ENCODE measurements at regions not wholly inside any gene's neighbourhood (a gene's known extent, or its start where the extent isn't known, plus 50 kb on each side); places are given as distances from the start of the nearest gene placed in this dataset.

- no peaks in the 10 kb centered on the region for H3K9me3 ChIP-seq (ENCODE audit: low read depth)
- no peak overlapping the region for H2AFZ ChIP-seq
- no peak for DNase-seq (ENCODE audit: low spot score)
- no peaks in the 10 kb centered on the region for H3K36me3 ChIP-seq (replicated peaks; ENCODE audit: insufficient read depth, low read depth)
- no peak for TF ChIP-seq EZH2 (IDR thresholded peaks at IDR 0.05; ENCODE audit: borderline replicate concordance)
- TF ChIP-seq CTCF (IDR thresholded peaks at IDR 0.05; ENCODE audit: poor library complexity): no peak
- no peak for TF ChIP-seq EZH2phosphoT487 (IDR thresholded peaks at IDR 0.05; ENCODE audit: low read depth, severe bottlenecking, unreplicated experiment)
- no peaks in the 10 kb centered on the region for H3K9me2 ChIP-seq (replicated peaks; ENCODE audit: insufficient read depth)
- H3K27ac ChIP-seq: no peak overlapping the region
- no peaks in the 10 kb centered on the region for H4K20me1 ChIP-seq (ENCODE audit: insufficient read depth, poor library complexity, severe bottlenecking)
- no peak overlapping the region for H3K4me3 ChIP-seq
- no peak overlapping the region for H3K4me2 ChIP-seq
- H3K27me3 ChIP-seq: no peaks in the 10 kb centered on the region
- H3K4me1 ChIP-seq (ENCODE audit: insufficient read depth): no peaks in the 10 kb centered on the region
- H3K79me2 ChIP-seq: no peaks in the 10 kb centered on the region
Observed at GRCh38 chr9:79847074-79847473, 275.3 kb downstream of the TLE4 start.

GRCh38 chr9:79829566-79830302 lies 258.0 kb downstream of the TLE4 start:
- no peak for TF ChIP-seq EZH2 (IDR thresholded peaks at IDR 0.05; ENCODE audit: borderline replicate concordance)
- WGBS (ENCODE audit: low lambda C conversion rate, missing lambda C conversion rate): 96% methylated on average over 7 of the region's 7 CpGs
- Histone ChIP-seq H3K9me3 (ENCODE audit: low read depth) (no peaks in the 10 kb centered on the region), H4K20me1 (ENCODE audit: insufficient read depth, poor library complexity, severe bottlenecking) (no peaks in the 10 kb centered on the region), H3K4me3 (no peak overlapping the region), H3K4me2 (no peak overlapping the region), H2AFZ (no peak overlapping the region), H3K4me1 (ENCODE audit: insufficient read depth) (no peaks in the 10 kb centered on the region), H3K79me2 (no peaks in the 10 kb centered on the region), H3K27ac (no peak overlapping the region), H3K36me3 (replicated peaks; ENCODE audit: insufficient read depth, low read depth) (no peaks in the 10 kb centered on the region), H3K27me3 (no peaks in the 10 kb centered on the region), H3K9me2 (replicated peaks; ENCODE audit: insufficient read depth) (no peaks in the 10 kb centered on the region)
- no peak for DNase-seq (ENCODE audit: low spot score)

DNA sequence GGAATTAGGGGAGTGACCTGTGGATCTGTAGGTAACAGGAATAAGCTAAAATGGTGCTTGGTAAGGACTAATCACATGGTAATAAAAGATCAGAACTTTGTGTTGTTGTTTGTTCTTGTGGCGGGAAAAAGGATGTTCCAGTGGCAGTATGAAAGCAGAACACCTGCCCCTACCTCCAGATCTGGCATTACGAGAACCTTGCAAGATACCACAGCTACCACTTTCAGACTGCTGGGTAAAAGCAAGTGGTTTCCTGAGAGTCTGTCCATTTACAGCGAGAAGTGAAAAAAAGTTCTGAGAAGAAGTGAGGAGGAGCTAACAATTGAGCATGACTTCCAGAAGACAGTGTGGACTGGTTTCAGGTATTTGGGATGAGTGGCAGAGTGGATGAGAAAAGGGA lies 252.5 kb downstream of the TLE4 start:
- Histone ChIP-seq H3K4me1 (ENCODE audit: insufficient read depth) (no peaks in the 10 kb centered on the region), H4K20me1 (ENCODE audit: insufficient read depth, poor library complexity, severe bottlenecking) (no peaks in the 10 kb centered on the region), H3K9me2 (replicated peaks; ENCODE audit: insufficient read depth) (no peaks in the 10 kb centered on the region), H3K4me3 (no peak overlapping the region), H3K36me3 (replicated peaks; ENCODE audit: insufficient read depth, low read depth) (no peaks in the 10 kb centered on the region), H3K27me3 (no peaks in the 10 kb centered on the region), H3K9me3 (ENCODE audit: low read depth) (no peaks in the 10 kb centered on the region), H2AFZ (no peak overlapping the region), H3K27ac (no peak overlapping the region), H3K4me2 (no peak overlapping the region), H3K79me2 (no peaks in the 10 kb centered on the region)
- TF ChIP-seq EZH2 (IDR thresholded peaks at IDR 0.05; ENCODE audit: borderline replicate concordance): no peak
- TF ChIP-seq EZH2phosphoT487 (IDR thresholded peaks at IDR 0.05; ENCODE audit: low read depth, severe bottlenecking, unreplicated experiment): no peak
- no peak for TF ChIP-seq CTCF (IDR thresholded peaks at IDR 0.05; ENCODE audit: poor library complexity)
- no peak for DNase-seq (ENCODE audit: low spot score)
- WGBS (ENCODE audit: low lambda C conversion rate, missing lambda C conversion rate): 97% methylated on average over 3 of the region's 3 CpGs

- no peak for DNase-seq (ENCODE audit: low spot score)
- no peaks in the 10 kb centered on the region for H3K79me2 ChIP-seq
- H3K9me3 ChIP-seq (ENCODE audit: low read depth): no peaks in the 10 kb centered on the region
- 66% methylated on average over 6 of the region's 6 CpGs for WGBS (ENCODE audit: low lambda C conversion rate, missing lambda C conversion rate)
- H3K4me3 ChIP-seq: no peak overlapping the region
- no peaks in the 10 kb centered on the region for H3K9me2 ChIP-seq (replicated peaks; ENCODE audit: insufficient read depth)
- no peak overlapping the region for H3K4me2 ChIP-seq
- TF ChIP-seq CTCF (IDR thresholded peaks at IDR 0.05; ENCODE audit: poor library complexity): no peak
- TF ChIP-seq EZH2 (IDR thresholded peaks at IDR 0.05; ENCODE audit: borderline replicate concordance): no peak
- no peak for TF ChIP-seq EZH2phosphoT487 (IDR thresholded peaks at IDR 0.05; ENCODE audit: low read depth, severe bottlenecking, unreplicated experiment)
- H3K27ac ChIP-seq: no peak overlapping the region
- no peaks in the 10 kb centered on the region for H3K4me1 ChIP-seq (ENCODE audit: insufficient read depth)
- no peaks in the 10 kb centered on the region for H3K36me3 ChIP-seq (replicated peaks; ENCODE audit: insufficient read depth, low read depth)
- no peaks in the 10 kb centered on the region for H4K20me1 ChIP-seq (ENCODE audit: insufficient read depth, poor library complexity, severe bottlenecking)
- no peaks in the 10 kb centered on the region for H3K27me3 ChIP-seq
- no peak overlapping the region for H2AFZ ChIP-seq
Observed at GRCh38 chr9:79817438-79818004, 245.8 kb downstream of the TLE4 start.

All from hepatocyte (in vitro differentiated cells).